Upper lobe of left lung (tissue), 6 donors: ENCODE measurements at regions not wholly inside any gene's neighbourhood (a gene's known extent, or its start where the extent isn't known, plus 50 kb on each side); places are given as distances from the start of the nearest gene placed in this dataset.
"Not testable (repeated sequence)": the region's sequence is repeated elsewhere in the genome, so short reads cannot be mapped to it uniquely, and the experiment has no call there.

Experiments
- ATAC-seq, 2 donors: fragments of 200-7000 bp; cut with Tn5 transposase; one replicate each; pipeline ENCODE4 v1.9.1; 2022; ENCODE audit warnings: mild to moderate bottlenecking in 2 of 2, moderate library complexity in 2 of 2; ENCODE audit not compliant: low FRiP score in 2 of 2
- DNase-seq, 2 donors: peaks; one replicate each; pipeline ENCODE4 v3.0.0-alpha.2; 2019 to 2020
- H3K27ac ChIP-seq, 4 donors: fragments of 200-600 bp; sonication (generic); one replicate each; pipeline ENCODE4 v1.5.1; 2016 to 2019
- H3K27me3 ChIP-seq, 4 donors: fragments of 200-600 bp; sonication (generic); one replicate each; pipeline ENCODE4 v1.5.1; 2017 to 2019
- H3K36me3 ChIP-seq, 4 donors: fragments of 200-600 bp; sonication (generic); one replicate each; pipeline ENCODE4 v1.5.1; 2016 to 2019
- H3K4me1 ChIP-seq, 4 donors: fragments of 200-600 bp; sonication (generic); one replicate each; pipeline ENCODE4 v1.5.1; 2018 to 2019
- H3K4me3 ChIP-seq, 4 donors: fragments of 200-600 bp; sonication (generic); one replicate each; pipeline ENCODE4 v1.5.1; 2017 to 2019; ENCODE audit warnings: mild to moderate bottlenecking in 2 of 4, moderate library complexity in 1 of 4
- H3K9me3 ChIP-seq, 4 donors: fragments of 200-600 bp; sonication (generic); one replicate each; pipeline ENCODE4 v1.5.1; 2018 to 2019
- CTCF ChIP-seq, 6 experiments: fragments of 450-650 bp in 4 of 6; fragments of 200-600 bp in 2 of 6; sonication (generic) in 2 of 6; IDR thresholded peaks; one replicate each; pipeline ENCODE4 v1.5.1; 2016 to 2019; ENCODE audit warnings: antibody characterized with exemption in 6 of 6
- EP300 ChIP-seq, 4 donors: sonication (generic); formaldehyde crosslinking; IDR thresholded peaks; one replicate each; pipeline ENCODE4 v1.5.1; 2017; ENCODE audit warnings: antibody characterized with exemption in 4 of 4, control low read depth in 2 of 4
- POLR2A ChIP-seq, 4 donors: fragments of 450-650 bp; IDR thresholded peaks; one replicate each; pipeline ENCODE4 v1.5.1; 2016 to 2017; ENCODE audit warnings: antibody characterized with exemption in 4 of 4, mild to moderate bottlenecking in 2 of 4
- POLR2AphosphoS5 ChIP-seq, 2 donors: sonication (generic); formaldehyde crosslinking; IDR thresholded peaks; one replicate each; pipeline ENCODE4 v1.5.1; 2017; ENCODE audit warnings: antibody characterized with exemption in 2 of 2
- WGBS, 2 donors: methylation state at CpG; one replicate each; pipeline ENCODE4 v1.1.5; 2017 to 2018; 5-methylcytosine and 5-hydroxymethylcytosine counted together
- donor health status: DM: no; HTN: no; CAD: no; lungs with moderate emphysema.
- donor health status: DM: no; HTN: yes; CAD: no; lungs with severe emphysema.

DNA sequence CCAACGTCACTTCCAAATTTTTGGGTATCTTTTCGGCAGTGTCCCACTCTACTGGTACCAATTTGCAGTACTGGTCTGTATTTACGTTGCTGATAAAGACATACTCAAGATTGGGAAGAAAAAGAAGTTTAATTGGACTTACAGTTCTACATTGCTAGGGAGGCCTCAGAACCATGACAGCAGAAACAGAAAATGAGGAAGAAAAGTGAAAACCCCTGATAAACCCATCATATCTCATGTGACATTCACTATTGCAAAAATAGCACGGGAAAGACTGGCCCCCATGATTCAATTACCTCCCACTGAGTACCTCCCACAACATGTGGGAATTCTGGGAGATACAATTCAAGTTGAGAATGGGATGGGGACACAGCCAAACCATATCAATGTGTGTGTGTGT, 364.0 kb upstream of the KCND2 start:
- TF ChIP-seq EP300 (IDR thresholded peaks at IDR 0.05) (no peak), CTCF (IDR thresholded peaks at IDR 0.05) (no peak), POLR2AphosphoS5 (IDR thresholded peaks at IDR 0.05) (no peak), POLR2A (IDR thresholded peaks at IDR 0.05) (no peak)
- peaks cover 0 to 3% (median 0%) of the 10 kb centered on the region in 4 donors for H3K9me3 ChIP-seq
- H3K4me3 ChIP-seq, result no peak overlapping the region
- ATAC-seq, result no peak
- WGBS, 2 donors, result 74 to 81% methylated on average over 4 of the region's 4 CpGs
- H3K4me1 ChIP-seq, result no peaks in the 10 kb centered on the region
- no peak overlapping the region for H3K27ac ChIP-seq
- DNase-seq, result no peak
- H3K27me3 ChIP-seq, result no peaks in the 10 kb centered on the region
- H3K36me3 ChIP-seq, result no peaks in the 10 kb centered on the region

DNA sequence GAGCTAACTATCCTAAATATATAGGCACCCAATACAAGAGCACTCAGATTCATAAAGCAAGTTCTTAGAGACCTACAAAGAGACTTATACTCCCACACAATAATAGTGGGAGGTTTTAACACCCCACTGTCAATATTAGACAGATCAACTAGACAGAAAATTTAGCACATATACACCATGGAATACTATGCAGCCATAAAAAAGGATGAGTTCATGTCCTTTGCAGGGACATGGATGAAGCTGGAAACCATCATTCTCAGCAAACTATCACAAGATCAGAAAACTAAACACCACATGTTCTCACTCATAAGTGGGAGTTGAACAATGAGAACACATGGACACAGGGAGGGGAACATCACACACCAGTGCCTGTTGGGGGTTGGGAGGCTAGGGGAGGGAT, 358.9 kb upstream of the KCND2 start:
- H3K36me3 ChIP-seq, H3K4me3 ChIP-seq, H3K27ac ChIP-seq, ATAC-seq, H3K4me1 ChIP-seq, H3K27me3 ChIP-seq, DNase-seq, H3K9me3 ChIP-seq: not testable (repeated sequence)

GRCh38 chr7:119916501-119916900, 356.5 kb upstream of the KCND2 start:
- Histone ChIP-seq H3K4me1 (no peaks in the 10 kb centered on the region), H3K9me3 (no peaks in the 10 kb centered on the region), H3K36me3 (no peaks in the 10 kb centered on the region), H3K27ac (no peak overlapping the region), H3K27me3 (no peaks in the 10 kb centered on the region), H3K4me3 (no peak overlapping the region)
- ATAC-seq (no peak), DNase-seq (no peak)
- TF ChIP-seq EP300 (IDR thresholded peaks at IDR 0.05) (no peak), CTCF (IDR thresholded peaks at IDR 0.05) (no peak), POLR2A (IDR thresholded peaks at IDR 0.05) (no peak), POLR2AphosphoS5 (IDR thresholded peaks at IDR 0.05) (no peak)
- WGBS, 2 donors, result 95 to 100% methylated on average over 1 of the region's 1 CpG

- 55 to 73% methylated on average over 1 of the region's 1 CpG for WGBS, 2 donors
Observed at GRCh38 chr7:119918185-119918584, 354.8 kb upstream of the KCND2 start.

GRCh38 chr7:119919986-119920385, 353.0 kb upstream of the KCND2 start:
- no peak for TF ChIP-seq CTCF (IDR thresholded peaks at IDR 0.05)
- TF ChIP-seq EP300 (IDR thresholded peaks at IDR 0.05), result no peak
- TF ChIP-seq POLR2A (IDR thresholded peaks at IDR 0.05), result no peak
- no peak for TF ChIP-seq POLR2AphosphoS5 (IDR thresholded peaks at IDR 0.05)
- Histone ChIP-seq H3K4me1 (no peaks in the 10 kb centered on the region), H3K27me3 (no peaks in the 10 kb centered on the region), H3K36me3 (no peaks in the 10 kb centered on the region), H3K27ac (no peak overlapping the region), H3K9me3 (no peaks in the 10 kb centered on the region), H3K4me3 (no peak overlapping the region)
- no peak for ATAC-seq
- no peak for DNase-seq

More at GRCh38 chr7:119918185-119918584, 354.8 kb upstream of the KCND2 start:
- DNase-seq (no peak), ATAC-seq (no peak)
- no peak overlapping the region for H3K27ac ChIP-seq
- no peaks in the 10 kb centered on the region for H3K4me1 ChIP-seq
- H3K4me3 ChIP-seq, result no peak overlapping the region
- H3K9me3 ChIP-seq, result no peaks in the 10 kb centered on the region
- no peaks in the 10 kb centered on the region for H3K27me3 ChIP-seq
- TF ChIP-seq POLR2A (IDR thresholded peaks at IDR 0.05) (no peak), EP300 (IDR thresholded peaks at IDR 0.05) (no peak), POLR2AphosphoS5 (IDR thresholded peaks at IDR 0.05) (no peak), CTCF (IDR thresholded peaks at IDR 0.05) (no peak)
- H3K36me3 ChIP-seq, result no peaks in the 10 kb centered on the region
